A673 (cell line): ENCODE measurements at regions not wholly inside any gene's neighbourhood (a gene's known extent, or its start where the extent isn't known, plus 50 kb on each side); places are given as distances from the start of the nearest gene placed in this dataset.

Experiments used
- EZH2 ChIP-seq: fragments of 200-600 bp; sonication (generic); IDR thresholded peaks from 2 replicates; pipeline ENCODE4 v1.6.1; 2017; ENCODE audit warnings: borderline replicate concordance, low read depth, mild to moderate bottlenecking, mixed read lengths, antibody characterized with exemption, low read length; ENCODE audit not compliant: poor library complexity, severe bottlenecking
- TF ChIP-seq, protein P1 (sequence below): fragments of 300-800, 200-600 bp; sonication (generic); conservative IDR thresholded peaks from 2 replicates; pipeline ENCODE4 v1.5.1; 2017; ENCODE audit warnings: low read depth, mild to moderate bottlenecking, antibody characterized with exemption, low read length, moderate library complexity, mixed read lengths

GRCh38 chr20:6999381-6999780 lies 231.9 kb downstream of the BMP2 start:
- TF ChIP-seq, protein P1, sequence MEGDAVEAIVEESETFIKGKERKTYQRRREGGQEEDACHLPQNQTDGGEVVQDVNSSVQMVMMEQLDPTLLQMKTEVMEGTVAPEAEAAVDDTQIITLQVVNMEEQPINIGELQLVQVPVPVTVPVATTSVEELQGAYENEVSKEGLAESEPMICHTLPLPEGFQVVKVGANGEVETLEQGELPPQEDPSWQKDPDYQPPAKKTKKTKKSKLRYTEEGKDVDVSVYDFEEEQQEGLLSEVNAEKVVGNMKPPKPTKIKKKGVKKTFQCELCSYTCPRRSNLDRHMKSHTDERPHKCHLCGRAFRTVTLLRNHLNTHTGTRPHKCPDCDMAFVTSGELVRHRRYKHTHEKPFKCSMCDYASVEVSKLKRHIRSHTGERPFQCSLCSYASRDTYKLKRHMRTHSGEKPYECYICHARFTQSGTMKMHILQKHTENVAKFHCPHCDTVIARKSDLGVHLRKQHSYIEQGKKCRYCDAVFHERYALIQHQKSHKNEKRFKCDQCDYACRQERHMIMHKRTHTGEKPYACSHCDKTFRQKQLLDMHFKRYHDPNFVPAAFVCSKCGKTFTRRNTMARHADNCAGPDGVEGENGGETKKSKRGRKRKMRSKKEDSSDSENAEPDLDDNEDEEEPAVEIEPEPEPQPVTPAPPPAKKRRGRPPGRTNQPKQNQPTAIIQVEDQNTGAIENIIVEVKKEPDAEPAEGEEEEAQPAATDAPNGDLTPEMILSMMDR = no peak
- TF ChIP-seq EZH2 = no peak
